Activated CD8-positive, alpha-beta memory T cell treated with anti-CD3 and anti-CD28 coated beads for 36 hours (primary cell): ENCODE measurements at regions not wholly inside any gene's neighbourhood (a gene's known extent, or its start where the extent isn't known, plus 50 kb on each side); places are given as distances from the start of the nearest gene placed in this dataset.

Experiments
- CTCF ChIA-PET: fragments of 350-600 bp; sonication (Branson Sonifier 250); formaldehyde crosslinking; loops from one replicate; lab custom pipeline; 2021; ENCODE audit warnings: antibody characterized with exemption; lab: Charles Lee
- POLR2A ChIA-PET: fragments of 350-600 bp; sonication (Branson Sonifier 250); formaldehyde crosslinking; loops from one replicate; lab custom pipeline; 2021; ENCODE audit warnings: antibody characterized with exemption; lab: Charles Lee

DNA sequence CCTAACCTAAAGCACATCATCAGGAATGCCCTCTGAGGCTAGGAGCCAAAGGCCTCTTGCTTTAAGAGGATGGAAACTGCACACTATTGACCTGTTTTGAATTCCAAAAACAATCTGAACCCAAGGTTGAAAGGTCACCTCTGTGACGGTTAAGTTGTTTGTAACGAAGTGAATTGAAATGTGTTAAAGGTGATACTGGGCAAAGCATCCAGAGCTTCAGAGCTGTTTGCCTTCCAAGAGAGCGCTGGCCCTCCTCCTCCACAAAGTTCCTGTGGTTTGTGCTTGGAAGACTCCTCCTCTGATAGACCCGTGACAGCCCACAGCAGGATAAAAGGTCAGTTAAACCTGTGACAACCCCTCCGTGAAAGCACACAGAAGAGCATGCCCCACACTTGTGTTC, 133.7 kb upstream of the CTTNBP2 start:
- POLR2A ChIA-PET: no interaction called here
- CTCF ChIA-PET: no interaction called here

DNA sequence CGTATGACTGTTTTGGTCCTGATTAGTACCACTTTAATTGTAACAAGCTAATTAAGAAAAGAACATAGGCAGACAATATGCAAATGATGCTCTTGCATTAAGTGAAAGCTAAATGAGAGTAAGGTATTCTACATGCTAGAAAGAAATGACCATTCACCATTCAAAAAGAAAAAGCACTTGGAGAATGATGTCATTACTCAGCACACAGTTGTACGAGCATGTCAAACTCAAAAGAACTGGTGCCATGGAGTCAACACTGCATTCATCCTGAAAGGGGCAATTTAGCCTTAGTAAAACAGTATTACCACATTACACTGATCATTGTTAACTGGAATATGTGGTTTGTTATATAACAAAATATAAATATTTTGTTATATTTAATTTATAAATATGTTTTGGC, 136.2 kb upstream of the CTTNBP2 start:
- CTCF ChIA-PET: no interaction called here

DNA sequence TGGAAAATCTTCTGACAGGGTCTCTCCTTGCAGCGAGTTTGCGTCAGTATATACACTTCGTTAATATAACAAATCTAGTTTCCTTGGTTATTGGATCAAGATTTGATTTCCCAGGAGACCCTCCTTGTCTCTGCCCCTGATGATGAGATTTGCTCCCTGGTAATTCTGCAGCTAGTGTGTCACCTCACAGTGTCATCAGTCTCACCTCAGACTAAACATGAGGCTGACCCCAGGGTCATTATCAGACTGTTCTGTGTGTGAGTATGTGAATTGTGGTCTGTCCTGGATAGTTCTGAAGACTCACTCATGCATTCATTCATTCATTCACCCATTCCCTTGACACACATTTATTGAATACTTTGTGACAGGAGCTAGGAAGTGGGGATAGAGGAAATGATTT, 138.4 kb upstream of the CTTNBP2 start:
- ChIA-PET POLR2A (no interaction called here), CTCF (no interaction called here)

More for the DNA sequence above, 136.2 kb upstream of the CTTNBP2 start:
- POLR2A ChIA-PET: no interaction called here

GRCh38 chr7:118013252-118014010, 140.2 kb upstream of the CTTNBP2 start:
- POLR2A ChIA-PET: no interaction called here
- CTCF ChIA-PET: no interaction called here

- POLR2A ChIA-PET: no interaction called here
- CTCF ChIA-PET: no interaction called here
Measured at GRCh38 chr7:118022546-118022945, 149.3 kb upstream of the CTTNBP2 start.

DNA sequence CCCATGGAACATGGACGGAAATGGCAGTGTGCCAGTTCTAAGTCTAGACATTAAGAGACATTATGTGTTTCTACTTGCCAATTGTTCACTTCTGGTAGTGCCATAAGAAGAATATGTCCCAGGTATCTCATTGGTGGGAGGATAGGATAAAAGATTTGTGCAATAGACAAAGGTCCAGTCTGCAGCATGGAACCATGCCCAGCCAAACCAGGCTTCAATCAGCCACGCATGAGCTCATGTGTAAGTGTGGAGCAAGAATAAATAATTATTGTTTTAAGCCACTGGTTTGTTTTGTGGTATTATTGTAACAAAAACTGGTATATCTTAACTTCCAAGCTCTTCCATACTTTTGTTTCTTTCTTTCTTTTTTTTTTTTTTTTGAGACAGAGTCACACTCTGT, 153.6 kb upstream of the CTTNBP2 start:
- ChIA-PET POLR2A (no interaction called here), CTCF (no interaction called here)

- CTCF ChIA-PET: no interaction called here
Measured at GRCh38 chr7:118028226-118028625, 155.0 kb upstream of the CTTNBP2 start.

DNA sequence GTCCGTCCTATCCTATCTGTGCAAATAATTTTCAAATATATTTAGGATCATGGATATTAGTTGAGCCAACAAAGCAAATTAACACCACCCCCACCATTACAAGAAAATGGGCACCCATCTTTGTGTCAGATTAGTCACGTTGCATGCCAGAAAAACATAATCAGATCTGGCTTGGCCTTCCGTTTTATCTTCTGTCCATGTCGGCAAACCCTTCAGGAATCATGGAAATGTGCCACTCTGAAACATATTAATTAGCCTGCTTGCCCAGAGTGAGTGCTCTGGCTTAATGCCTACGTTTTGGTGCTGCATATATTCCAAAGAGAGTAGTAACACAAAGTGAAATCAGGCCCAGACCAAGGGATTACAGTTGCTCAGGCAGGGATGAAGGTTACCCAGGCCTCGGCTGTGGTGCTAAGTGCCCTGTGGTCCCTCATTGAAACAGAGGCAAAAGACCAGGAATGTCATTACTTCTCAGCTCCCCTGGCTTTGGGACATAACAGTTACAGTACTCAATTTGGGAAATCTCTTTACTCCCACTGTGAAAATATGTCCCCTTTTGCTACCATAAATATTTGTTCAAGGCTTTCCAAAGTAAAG, 154.0 kb upstream of the LSM8 start:
- ChIA-PET POLR2A (no interaction called here), CTCF (no interaction called here)

More at GRCh38 chr7:118028226-118028625, 155.0 kb upstream of the CTTNBP2 start:
- POLR2A ChIA-PET: no interaction called here

DNA sequence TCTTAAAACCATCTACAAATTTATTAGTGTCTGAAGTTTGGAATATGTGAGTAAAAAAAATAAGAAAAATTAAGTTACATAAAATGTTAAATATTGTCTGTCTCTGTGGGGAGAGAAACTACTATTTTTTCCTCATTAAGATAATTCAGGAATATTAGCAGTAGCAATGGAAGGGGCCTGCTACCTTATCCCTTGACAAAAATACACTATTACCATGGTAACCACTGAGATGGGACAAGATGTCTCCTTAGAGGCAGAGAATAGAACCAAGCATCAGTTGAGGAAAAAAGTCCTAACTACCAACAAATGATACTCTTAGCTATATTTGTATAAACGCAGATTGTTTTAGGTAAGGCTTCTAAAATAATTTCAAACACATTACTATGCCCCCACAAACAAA, 150.7 kb upstream of the LSM8 start:
- ChIA-PET CTCF (no interaction called here), POLR2A (no interaction called here)

GRCh38 chr7:118039963-118040489, 143.9 kb upstream of the LSM8 start:
- ChIA-PET CTCF (no interaction called here), POLR2A (no interaction called here)

DNA sequence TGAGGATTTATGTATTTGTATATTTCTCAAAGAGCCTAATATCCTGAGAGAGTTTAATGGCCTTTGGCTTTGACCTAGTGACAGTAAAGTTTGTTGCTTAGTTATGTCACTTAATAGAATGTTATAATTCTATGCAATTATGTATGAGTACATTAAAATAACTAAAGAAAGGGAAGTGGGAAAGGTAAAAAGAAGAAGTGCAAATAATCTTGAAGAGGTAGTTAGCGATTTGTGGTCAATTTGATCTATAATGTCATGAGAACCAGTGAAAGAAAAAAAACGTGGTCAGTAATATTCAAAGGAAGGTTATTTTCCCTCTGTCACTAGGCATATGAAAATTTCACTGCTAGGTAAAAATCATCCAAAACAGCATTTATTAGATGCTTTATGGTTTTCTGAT, 143.4 kb upstream of the LSM8 start:
- CTCF ChIA-PET: no interaction called here
- POLR2A ChIA-PET: no interaction called here

DNA sequence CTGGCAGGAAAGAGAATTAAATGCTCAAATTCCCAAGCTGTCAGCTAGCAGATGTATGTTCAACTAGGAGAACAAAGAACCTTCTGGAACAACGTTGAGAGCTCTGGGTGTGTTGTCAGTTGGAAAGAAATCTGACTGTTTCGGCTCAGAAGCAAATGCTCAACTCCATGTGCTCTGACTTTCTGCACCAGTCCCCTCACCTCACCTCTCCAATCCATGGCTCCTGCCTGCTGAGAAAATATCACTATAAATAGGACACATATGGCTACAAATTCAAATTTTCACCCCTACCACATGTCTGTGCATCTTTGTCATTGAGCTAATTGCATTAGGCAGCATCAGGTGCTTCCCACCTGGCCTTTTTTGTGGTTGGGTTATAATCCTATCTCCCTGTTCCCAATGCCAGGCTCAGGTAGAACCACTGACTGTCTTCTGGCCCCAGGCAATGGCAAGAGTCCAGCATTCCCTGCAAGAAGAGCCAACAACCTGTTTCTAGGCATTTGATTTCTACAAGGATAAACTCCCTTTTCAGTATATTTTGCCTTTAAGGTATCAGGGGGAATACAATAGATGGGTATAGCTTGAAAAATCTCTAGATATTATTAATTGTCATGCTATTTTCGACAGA, 142.6 kb upstream of the LSM8 start:
- CTCF ChIA-PET: no interaction called here
- POLR2A ChIA-PET: no interaction called here

DNA sequence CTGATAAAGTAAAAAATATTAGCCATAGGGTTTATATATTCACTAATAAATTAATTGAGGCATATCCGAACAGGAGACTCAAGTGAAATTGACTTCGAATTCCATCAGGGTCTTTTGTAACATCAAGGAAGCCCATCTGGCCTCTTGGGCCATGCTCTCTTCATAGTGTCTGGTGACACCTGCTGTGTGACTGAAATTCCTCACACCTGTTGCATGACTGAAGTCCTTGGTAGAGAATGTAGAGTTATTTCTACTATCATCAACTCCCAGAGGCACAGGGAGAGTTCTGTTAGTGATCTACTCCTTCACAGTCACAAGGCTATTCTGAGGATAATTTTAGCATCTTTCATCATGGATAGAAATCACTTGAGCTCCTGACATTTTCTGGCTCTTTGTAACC, 138.3 kb upstream of the LSM8 start:
- CTCF ChIA-PET: no interaction called here

GRCh38 chr7:118046086-118046485, 137.9 kb upstream of the LSM8 start:
- POLR2A ChIA-PET: no interaction called here
- CTCF ChIA-PET: no interaction called here

More for the DNA sequence above, 138.3 kb upstream of the LSM8 start:
- POLR2A ChIA-PET: no interaction called here

GRCh38 chr7:118046801-118047200, 137.2 kb upstream of the LSM8 start:
- CTCF ChIA-PET: no interaction called here
- POLR2A ChIA-PET: no interaction called here

DNA sequence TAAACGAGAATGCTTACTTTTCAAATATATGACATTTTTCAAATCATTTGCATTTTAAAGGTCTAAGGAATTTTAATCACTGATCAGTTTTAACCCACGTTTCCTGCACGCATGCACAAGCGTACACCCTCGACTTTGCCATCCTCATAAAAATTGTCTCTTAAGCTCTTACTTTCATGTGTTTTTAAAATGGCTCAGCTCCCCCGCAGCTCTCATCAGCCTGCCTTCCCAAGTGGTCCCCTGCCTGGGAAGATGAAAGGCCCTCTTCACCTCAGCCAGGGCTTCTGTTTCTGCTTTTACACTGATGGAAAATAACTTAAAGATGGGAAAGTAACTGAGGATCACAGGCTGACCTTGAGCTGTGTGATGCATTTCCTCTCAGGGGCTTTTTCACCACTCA, 131.6 kb upstream of the LSM8 start:
- ChIA-PET CTCF (no interaction called here), POLR2A (no interaction called here)

GRCh38 chr7:118053353-118053752, 130.6 kb upstream of the LSM8 start:
- ChIA-PET POLR2A (no interaction called here), CTCF (no interaction called here)

- ChIA-PET CTCF (no interaction called here), POLR2A (no interaction called here)
Measured at GRCh38 chr7:118054529-118054928, 129.4 kb upstream of the LSM8 start.

DNA sequence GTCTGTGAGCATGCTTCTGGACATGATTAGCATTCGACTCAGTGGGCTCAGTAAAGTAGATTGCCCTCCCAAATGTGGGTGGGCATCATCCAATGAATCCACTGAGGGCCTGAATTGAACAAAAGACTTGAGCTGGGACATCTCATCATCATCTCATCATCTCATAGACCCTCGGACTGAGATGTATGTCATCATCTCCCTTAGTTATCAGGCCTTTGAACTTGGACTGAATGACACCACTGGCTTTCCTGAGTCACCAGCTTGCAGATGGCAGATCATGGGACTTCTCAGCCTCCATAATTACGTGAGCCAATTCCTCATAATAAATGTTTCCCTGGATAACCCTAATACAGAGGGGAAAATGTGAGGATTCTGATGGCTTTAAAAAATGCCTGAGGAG, 128.3 kb upstream of the LSM8 start:
- CTCF ChIA-PET: no interaction called here
- POLR2A ChIA-PET: no interaction called here

- POLR2A ChIA-PET: no interaction called here
- CTCF ChIA-PET: no interaction called here
Measured at GRCh38 chr7:118057404-118057803, 126.6 kb upstream of the LSM8 start.

- CTCF ChIA-PET: no interaction called here
- POLR2A ChIA-PET: no interaction called here
Measured at GRCh38 chr7:118059209-118059608, 124.8 kb upstream of the LSM8 start.
